IMR-90 (cell line): ENCODE measurements at regions not wholly inside any gene's neighbourhood (a gene's known extent, or its start where the extent isn't known, plus 50 kb on each side); places are given as distances from the start of the nearest gene placed in this dataset.

Source experiments
- ATAC-seq: fragments of 200-7000 bp; cut with Tn5 transposase; 2 replicates; pipeline ENCODE4 v1.9.1; 2020; ENCODE audit warnings: low read depth, mild to moderate bottlenecking, moderate library complexity
- BruUV-seq: library from RNA; stranded (reverse); fragments of 400-500 nt; replicated peaks from 2 replicates; lab custom pipeline; 2021; lab: Mats Ljungman, UMichigan
- CTCF ChIA-PET: fragments of 300-600 bp; formaldehyde crosslinking; extraction: SDS; loops from one replicate; lab custom pipeline; 2021; ENCODE audit warnings: antibody characterized with exemption; lab: Yijun Ruan, JAX
- POLR2A ChIA-PET: fragments of 300-600 bp; sonication (Branson Sonifier 250); formaldehyde crosslinking; loops from one replicate; lab custom pipeline; 2022; ENCODE audit warnings: antibody characterized with exemption; ENCODE audit not compliant: unreplicated experiment; lab: Charles Lee
- DNase-seq: peaks from one replicate; pipeline ENCODE4 v3.0.0; 2013
- H2AFZ ChIP-seq: replicated peaks from 2 replicates; pipeline ENCODE3; 2013; ENCODE audit warnings: low read length, mild to moderate bottlenecking; ENCODE audit not compliant: poor library complexity
- H2AK5ac ChIP-seq: 2 replicates; pipeline ENCODE4 v1.6.1; 2013; ENCODE audit warnings: low read depth, low read length, inconsistent platforms
- H2AK9ac ChIP-seq: replicated peaks from 2 replicates; pipeline ENCODE3; 2013; ENCODE audit warnings: mild to moderate bottlenecking, low read depth, low read length, moderate library complexity; ENCODE audit not compliant: poor library complexity
- H2BK120ac ChIP-seq: 2 replicates; pipeline ENCODE4 v1.6.1; 2013; ENCODE audit warnings: low read depth, low read length, inconsistent platforms
- H2BK15ac ChIP-seq: 3 replicates; pipeline ENCODE4 v1.6.1; 2013; ENCODE audit warnings: low read depth, low read length, inconsistent platforms
- H2BK20ac ChIP-seq: 2 replicates; pipeline ENCODE4 v1.6.1; 2013; ENCODE audit warnings: low read depth, mild to moderate bottlenecking, inconsistent platforms, low read length, moderate library complexity
- H2BK5ac ChIP-seq: 2 replicates; pipeline ENCODE4 v1.6.1; 2013; ENCODE audit warnings: mild to moderate bottlenecking, low read depth, low read length, inconsistent platforms; ENCODE audit not compliant: poor library complexity, severe bottlenecking
- H3K14ac ChIP-seq: replicated peaks from 2 replicates; pipeline ENCODE4 v1.6.1; 2013; ENCODE audit warnings: low read depth, low read length, inconsistent platforms
- H3K18ac ChIP-seq: 2 replicates; pipeline ENCODE4 v1.6.1; 2013; ENCODE audit warnings: low read depth, low read length, control low read depth
- H3K23ac ChIP-seq: 2 replicates; pipeline ENCODE4 v1.6.1; 2013; ENCODE audit warnings: low read depth, low read length, inconsistent platforms
- H3K27ac ChIP-seq: 2 replicates; pipeline ENCODE4 v1.5.1; 2013; ENCODE audit warnings: mild to moderate bottlenecking, control low read depth, low read length; ENCODE audit not compliant: insufficient read depth
- H3K27me3 ChIP-seq: 2 replicates; pipeline ENCODE4 v1.6.1; 2013; ENCODE audit warnings: low read length; ENCODE audit not compliant: control insufficient read depth, insufficient read depth
- H3K36me3 ChIP-seq: 2 replicates; pipeline ENCODE4 v1.6.1; 2013; ENCODE audit warnings: low read length, mixed read lengths; ENCODE audit not compliant: control insufficient read depth, insufficient read depth
- H3K4ac ChIP-seq: 2 replicates; pipeline ENCODE4 v1.6.1; 2013; ENCODE audit warnings: low read depth, low read length, inconsistent platforms
- H3K4me1 ChIP-seq: 2 replicates; pipeline ENCODE4 v1.6.1; 2013; ENCODE audit warnings: low read length, mixed read lengths; ENCODE audit not compliant: control insufficient read depth, insufficient read depth
- H3K4me2 ChIP-seq: 2 replicates; pipeline ENCODE4 v1.6.1; 2013; ENCODE audit warnings: low read depth, mild to moderate bottlenecking, control low read depth, low read length, moderate library complexity
- H3K4me3 ChIP-seq: 2 replicates; pipeline ENCODE4 v1.5.1; 2013; ENCODE audit warnings: low read depth, mild to moderate bottlenecking, control low read depth, low read length, moderate library complexity; ENCODE audit not compliant: insufficient read depth
- H3K56ac ChIP-seq: 2 replicates; pipeline ENCODE4 v1.6.1; 2013; ENCODE audit warnings: low read length, inconsistent platforms; ENCODE audit not compliant: insufficient read depth; ENCODE audit errors: extremely low read depth
- H3K79me1 ChIP-seq, 2 experiments: 2 replicates each; pipeline ENCODE4 v1.6.1; 2013; ENCODE audit warnings: low read length in 2 of 2, inconsistent platforms in 1 of 2, low read depth in 1 of 2
- H3K9ac ChIP-seq: 2 replicates; pipeline ENCODE4 v1.6.1; 2013; ENCODE audit warnings: low read depth, low read length, control low read depth
- H3K9me1 ChIP-seq: 2 replicates; pipeline ENCODE4 v1.6.1; 2013; ENCODE audit warnings: low read length, inconsistent platforms; ENCODE audit not compliant: insufficient read depth
- H3K9me3 ChIP-seq: 2 replicates; pipeline ENCODE4 v1.6.1; 2013; ENCODE audit warnings: low read length; ENCODE audit not compliant: control insufficient read depth, insufficient read depth
- H4K20me1 ChIP-seq: 2 replicates; pipeline ENCODE4 v1.6.1; 2013; ENCODE audit warnings: low read length, inconsistent platforms; ENCODE audit not compliant: insufficient read depth
- H4K5ac ChIP-seq: 2 replicates; pipeline ENCODE4 v1.6.1; 2013; ENCODE audit warnings: mild to moderate bottlenecking, low read depth, low read length, control low read depth
- H4K8ac ChIP-seq, 2 experiments: 2 replicates each; pipeline ENCODE4 v1.6.1; 2013; ENCODE audit warnings: low read depth in 2 of 2, low read length in 2 of 2, control low read depth in 1 of 2, inconsistent platforms in 1 of 2
- H4K91ac ChIP-seq: 2 replicates; pipeline ENCODE4 v1.6.1; 2013; ENCODE audit warnings: low read depth, low read length, inconsistent platforms; ENCODE audit not compliant: insufficient read depth
- CEBPB ChIP-seq: IDR thresholded peaks from 2 replicates; pipeline ENCODE4 v1.6.1; 2012; ENCODE audit warnings: low read depth, low read length, improper control_type of control experiment
- CHD1 ChIP-seq: IDR thresholded peaks from 2 replicates; pipeline ENCODE4 v1.6.1; 2012; ENCODE audit warnings: low read depth, low read length, improper control_type of control experiment
- MAZ ChIP-seq: IDR thresholded peaks from 2 replicates; pipeline ENCODE4 v1.6.1; 2012; ENCODE audit warnings: low read depth, mild to moderate bottlenecking, low read length, improper control_type of control experiment, moderate library complexity, borderline replicate concordance
- NFE2L2 ChIP-seq: fragments of 150-350 bp; IDR thresholded peaks from 2 replicates; pipeline ENCODE4 v1.6.1; 2016; ENCODE audit warnings: low read depth, mild to moderate bottlenecking, low read length
- RCOR1 ChIP-seq: IDR thresholded peaks from 2 replicates; pipeline ENCODE4 v1.6.1; 2012; ENCODE audit warnings: mild to moderate bottlenecking, low read length, improper control_type of control experiment; ENCODE audit not compliant: insufficient replicate concordance
- RFX5 ChIP-seq: IDR thresholded peaks from 2 replicates; pipeline ENCODE4 v1.8.0; 2012; ENCODE audit warnings: low read depth, mild to moderate bottlenecking, low read length, moderate library complexity
- WGBS, 2 experiments: methylation state at CpG; one replicate each; pipeline versions ENCODE4 v1.1.5 to v1.1.7; 2013; ENCODE audit warnings: missing lambda C conversion rate in 2 of 2; ENCODE audit not compliant: insufficient read length in 1 of 2; ENCODE audit errors: extremely low coverage in 2 of 2; 5-methylcytosine and 5-hydroxymethylcytosine counted together
- dilution Hi-C: fragments of 300-500 bp; cut with HindIII; formaldehyde crosslinking; loops from one replicate; pipeline ENCODE4 v1.14.3; 2018; ENCODE audit warnings: low sequenced_read_pairs; ENCODE audit not compliant: unreplicated experiment
- in situ Hi-C: fragments of 300-500 bp; cut with MboI; formaldehyde crosslinking; loops from 3 replicates; pipeline ENCODE4 v1.14.3; 2019; ENCODE audit warnings: low sequenced_read_pairs, inconsistent platforms, mixed read lengths
- intact Hi-C: fragments of 100-400 bp; cut with micrococcal nuclease; formaldehyde crosslinking; loops from 2 replicates; pipeline ENCODE4 v1.10.0; 2022
- TF ChIP-seq, protein P1 (sequence below): fragments of 150-350 bp; IDR thresholded peaks from 2 replicates; pipeline ENCODE4 v1.6.1; 2017; ENCODE audit warnings: mild to moderate bottlenecking, antibody characterized with exemption, low read length, low read depth

DNA sequence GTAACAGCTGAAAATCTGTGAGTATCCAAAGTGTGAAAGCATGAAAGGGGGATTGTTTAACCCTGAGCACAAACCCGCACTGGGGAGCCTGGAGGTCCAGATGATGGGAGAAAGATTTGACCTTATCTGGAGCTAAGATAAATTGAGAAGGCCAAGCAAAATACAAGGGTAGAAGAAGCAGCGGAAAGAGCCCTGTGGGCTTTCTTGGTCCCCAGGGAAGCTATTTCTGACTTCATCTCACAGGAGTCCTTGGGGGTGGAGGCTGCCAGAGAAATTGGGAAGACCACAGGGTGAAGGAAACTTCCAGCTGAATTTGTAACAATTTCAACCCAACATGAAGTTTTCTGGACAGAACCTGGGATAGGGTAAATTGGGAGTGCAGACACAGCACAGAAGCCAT is 476.9 kb downstream of the MMUT start:
- TF ChIP-seq RCOR1 (no peak), RFX5 (no peak), NFE2L2 (no peak), MAZ (no peak), CHD1 (no peak), CEBPB (no peak)
- TF ChIP-seq, protein P1, sequence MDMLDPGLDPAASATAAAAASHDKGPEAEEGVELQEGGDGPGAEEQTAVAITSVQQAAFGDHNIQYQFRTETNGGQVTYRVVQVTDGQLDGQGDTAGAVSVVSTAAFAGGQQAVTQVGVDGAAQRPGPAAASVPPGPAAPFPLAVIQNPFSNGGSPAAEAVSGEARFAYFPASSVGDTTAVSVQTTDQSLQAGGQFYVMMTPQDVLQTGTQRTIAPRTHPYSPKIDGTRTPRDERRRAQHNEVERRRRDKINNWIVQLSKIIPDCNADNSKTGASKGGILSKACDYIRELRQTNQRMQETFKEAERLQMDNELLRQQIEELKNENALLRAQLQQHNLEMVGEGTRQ: no peak
- no peak overlapping the region for H3K23ac ChIP-seq
- H3K36me3 ChIP-seq: no peaks in the 10 kb centered on the region
- H3K4me3 ChIP-seq: no peak overlapping the region
- H3K27me3 ChIP-seq: no peaks in the 10 kb centered on the region
- 0 out of 2 replicates have a peak overlapping the region, but pooled peaks have one; percentile 14 for H3K14ac ChIP-seq
- H2AK9ac ChIP-seq: no peak overlapping the region
- H2BK5ac ChIP-seq: no peak overlapping the region
- intact Hi-C loops: no loop called here
- no peaks in the 10 kb centered on the region for H3K79me1 ChIP-seq
- DNase-seq (no peak), ATAC-seq (no peak)
- no peak overlapping the region for H3K4me2 ChIP-seq
- peak overlapping the region; percentile 34; the same call in 1 of the 2 replicates for H3K4ac ChIP-seq
- H3K18ac ChIP-seq: no peak overlapping the region
- H3K27ac ChIP-seq: no peak overlapping the region
- H4K20me1 ChIP-seq: no peaks in the 10 kb centered on the region
- CTCF ChIA-PET: no interaction called here
- no TSS peak for BruUV-seq
- in situ Hi-C loops: no loop called here
- H3K9ac ChIP-seq: no peak overlapping the region
- POLR2A ChIA-PET: no interaction called here
- H2AK5ac ChIP-seq: no peak overlapping the region
- peaks cover 2% of the 10 kb centered on the region; the same call in 1 of the 2 replicates for H3K4me1 ChIP-seq
- 60% methylated on average over 1 of the region's 2 CpGs; no CpG with 5 or more reads in 1 of the 2 experiments for WGBS, 2 experiments
- H4K5ac ChIP-seq: no peak overlapping the region
- H2BK20ac ChIP-seq: peak overlapping the region; percentile 64
- no peak overlapping the region for H4K91ac ChIP-seq
- dilution Hi-C loops: no loop called here
- H3K9me1 ChIP-seq: no peaks in the 10 kb centered on the region
- H3K9me3 ChIP-seq: 0 out of 2 replicates have a peak, but pooled peaks cover 3% of the 10 kb centered on the region
- H2BK120ac ChIP-seq: peak overlapping the region; percentile 4; the same call in 1 of the 2 replicates
- H2BK15ac ChIP-seq: no peak overlapping the region
- H4K8ac ChIP-seq: no peak overlapping the region; a peak in 1 of 4 replicates
- peak overlapping the region; percentile 37 for H2AFZ ChIP-seq
- H3K56ac ChIP-seq: no peak overlapping the region
